A673 (cell line): ENCODE measurements at regions not wholly inside any gene's neighbourhood (a gene's known extent, or its start where the extent isn't known, plus 50 kb on each side); places are given as distances from the start of the nearest gene placed in this dataset.

Experiments
- BruUV-seq: library from RNA; stranded (reverse); fragments of 400-500 nt; replicated peaks from 2 replicates; lab custom pipeline; 2021; lab: Mats Ljungman, UMichigan
- CTCF ChIA-PET: fragments of 300-600 bp; sonication (Branson Sonifier 250); formaldehyde crosslinking; loops from one replicate; lab custom pipeline; 2022; ENCODE audit warnings: antibody characterized with exemption; lab: Charles Lee
- POLR2A ChIA-PET: fragments of 300-600 bp; sonication (Branson Sonifier 250); formaldehyde crosslinking; loops from one replicate; lab custom pipeline; 2022; ENCODE audit warnings: antibody characterized with exemption; ENCODE audit not compliant: low non-redundant PET; lab: Charles Lee
- DNase-seq: peaks from one replicate; pipeline ENCODE4 v3.0.0-alpha.2; 2015; ENCODE audit warnings: low spot score
- H3K27ac ChIP-seq: fragments of 200-600 bp; sonication (generic); 2 replicates; pipeline ENCODE4 v1.5.1; 2016; ENCODE audit warnings: mixed run types, low read depth, mild to moderate bottlenecking, mixed read lengths, antibody characterized with exemption, low read length; ENCODE audit not compliant: poor library complexity, severe bottlenecking
- H3K27me3 ChIP-seq: fragments of 200-600 bp; sonication (generic); replicated peaks from 2 replicates; pipeline ENCODE4 v1.6.1; 2017; ENCODE audit warnings: mixed run types, low read depth, mild to moderate bottlenecking, mixed read lengths, antibody characterized with exemption, low read length; ENCODE audit not compliant: insufficient read depth, poor library complexity
- H3K36me3 ChIP-seq: fragments of 200-600 bp; sonication (generic); 2 replicates; pipeline ENCODE4 v1.6.1; 2016; ENCODE audit warnings: mixed run types, mild to moderate bottlenecking, mixed read lengths, antibody characterized with exemption, low read length; ENCODE audit not compliant: insufficient read depth, poor library complexity, severe bottlenecking
- H3K4me1 ChIP-seq: fragments of 200-600 bp; sonication (generic); 2 replicates; pipeline ENCODE4 v1.6.1; 2017; ENCODE audit warnings: mixed run types, mild to moderate bottlenecking, mixed read lengths, antibody characterized with exemption, low read length; ENCODE audit not compliant: insufficient read depth, poor library complexity, severe bottlenecking
- H3K4me3 ChIP-seq: fragments of 200-600 bp; sonication (generic); 2 replicates; pipeline ENCODE4 v1.5.1; 2016; ENCODE audit warnings: low read depth, mixed run types, mild to moderate bottlenecking, mixed read lengths, low read length; ENCODE audit not compliant: poor library complexity, severe bottlenecking
- H3K9me3 ChIP-seq: fragments of 200-600 bp; sonication (generic); 2 replicates; pipeline ENCODE4 v1.6.1; 2016; ENCODE audit warnings: mixed run types, low read depth, mild to moderate bottlenecking, mixed read lengths, antibody characterized with exemption, low read length; ENCODE audit not compliant: poor library complexity, severe bottlenecking
- EZH2 ChIP-seq: fragments of 200-600 bp; sonication (generic); IDR thresholded peaks from 2 replicates; pipeline ENCODE4 v1.6.1; 2017; ENCODE audit warnings: borderline replicate concordance, low read depth, mild to moderate bottlenecking, mixed read lengths, antibody characterized with exemption, low read length; ENCODE audit not compliant: poor library complexity, severe bottlenecking
- intact Hi-C: fragments of 100-400 bp; cut with micrococcal nuclease; formaldehyde crosslinking; loops from one replicate; pipeline ENCODE4 v1.10.0; 2022; ENCODE audit not compliant: unreplicated experiment
- TF ChIP-seq, protein P1 (sequence below): fragments of 300-800, 200-600 bp; sonication (generic); conservative IDR thresholded peaks from 2 replicates; pipeline ENCODE4 v1.5.1; 2017; ENCODE audit warnings: low read depth, mild to moderate bottlenecking, antibody characterized with exemption, low read length, moderate library complexity, mixed read lengths

- ChIA-PET CTCF (no interaction called here), POLR2A (no interaction called here)
- Histone ChIP-seq H3K27me3 (no peaks in the 10 kb centered on the region), H3K4me3 (no peak overlapping the region), H3K27ac (no peak overlapping the region), H3K4me1 (no peaks in the 10 kb centered on the region), H3K9me3 (peaks cover 17% of the 10 kb centered on the region), H3K36me3 (no peaks in the 10 kb centered on the region)
- no peak for DNase-seq
- BruUV-seq, result no TSS peak
- intact Hi-C loops, result no loop called here
- no peak for TF ChIP-seq EZH2
- TF ChIP-seq, protein P1, sequence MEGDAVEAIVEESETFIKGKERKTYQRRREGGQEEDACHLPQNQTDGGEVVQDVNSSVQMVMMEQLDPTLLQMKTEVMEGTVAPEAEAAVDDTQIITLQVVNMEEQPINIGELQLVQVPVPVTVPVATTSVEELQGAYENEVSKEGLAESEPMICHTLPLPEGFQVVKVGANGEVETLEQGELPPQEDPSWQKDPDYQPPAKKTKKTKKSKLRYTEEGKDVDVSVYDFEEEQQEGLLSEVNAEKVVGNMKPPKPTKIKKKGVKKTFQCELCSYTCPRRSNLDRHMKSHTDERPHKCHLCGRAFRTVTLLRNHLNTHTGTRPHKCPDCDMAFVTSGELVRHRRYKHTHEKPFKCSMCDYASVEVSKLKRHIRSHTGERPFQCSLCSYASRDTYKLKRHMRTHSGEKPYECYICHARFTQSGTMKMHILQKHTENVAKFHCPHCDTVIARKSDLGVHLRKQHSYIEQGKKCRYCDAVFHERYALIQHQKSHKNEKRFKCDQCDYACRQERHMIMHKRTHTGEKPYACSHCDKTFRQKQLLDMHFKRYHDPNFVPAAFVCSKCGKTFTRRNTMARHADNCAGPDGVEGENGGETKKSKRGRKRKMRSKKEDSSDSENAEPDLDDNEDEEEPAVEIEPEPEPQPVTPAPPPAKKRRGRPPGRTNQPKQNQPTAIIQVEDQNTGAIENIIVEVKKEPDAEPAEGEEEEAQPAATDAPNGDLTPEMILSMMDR, result no peak
Observed at GRCh38 chr10:31679936-31680335, 248.7 kb downstream of the ARHGAP12 start.

DNA sequence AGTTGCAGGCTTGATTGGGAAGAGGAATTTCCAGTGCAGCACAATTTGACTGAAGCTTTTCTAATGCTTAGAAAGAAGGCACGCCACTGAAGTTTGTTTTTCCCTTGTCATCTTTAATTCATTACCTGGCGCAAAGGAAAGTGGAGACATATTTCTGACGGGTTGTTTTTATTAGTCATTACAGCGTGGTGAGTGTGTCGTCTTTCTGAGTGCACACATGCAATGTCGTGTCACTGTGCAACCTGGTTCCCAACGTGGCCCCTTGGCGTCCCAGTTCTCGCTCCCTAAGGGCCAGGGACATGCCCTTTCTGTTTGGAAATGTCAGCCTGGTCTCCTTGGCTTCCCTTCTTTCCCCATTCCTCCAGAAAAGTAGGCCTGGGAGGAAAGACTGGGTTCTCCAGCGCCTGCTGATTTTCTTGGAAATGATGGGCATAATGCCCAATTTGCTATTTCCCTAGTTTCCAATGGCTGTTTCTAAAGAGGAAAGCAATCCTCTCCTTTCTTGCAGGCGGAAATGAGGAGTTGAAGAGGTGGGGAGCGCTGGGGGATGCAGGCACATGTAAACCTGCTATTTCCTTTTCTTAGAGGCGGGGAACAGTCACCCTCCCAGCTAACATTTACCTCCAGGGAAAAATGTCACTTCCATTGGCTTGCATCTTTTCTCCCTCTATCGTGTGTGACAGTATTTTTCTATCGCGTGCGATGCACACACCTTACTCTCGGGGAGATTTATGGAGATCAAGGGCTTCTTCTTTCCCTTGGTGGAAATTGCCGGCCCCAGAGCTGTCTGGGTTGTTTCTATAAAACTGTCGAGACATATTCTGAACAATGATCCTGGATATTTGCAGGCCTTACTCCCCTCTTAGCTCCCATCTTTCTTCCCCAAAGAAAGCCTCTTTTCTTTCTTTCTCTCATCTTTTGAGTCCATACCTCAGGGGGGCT is 249.8 kb downstream of the ARHGAP12 start:
- H3K27ac ChIP-seq, result no peak overlapping the region
- DNase-seq, result no peak
- no peaks in the 10 kb centered on the region for H3K36me3 ChIP-seq
- no peak for TF ChIP-seq EZH2
- TF ChIP-seq, protein P1, result no peak
- no peaks in the 10 kb centered on the region for H3K4me1 ChIP-seq
- ChIA-PET POLR2A (no interaction called here), CTCF (no interaction called here)
- H3K9me3 ChIP-seq, result peaks cover 16% of the 10 kb centered on the region
- BruUV-seq, result no TSS peak
- intact Hi-C loops, result no loop called here
- no peaks in the 10 kb centered on the region for H3K27me3 ChIP-seq
- H3K4me3 ChIP-seq, result no peak overlapping the region

- H3K27ac ChIP-seq, result no peak overlapping the region
- ChIA-PET POLR2A (no interaction called here), CTCF (no interaction called here)
- no peaks in the 10 kb centered on the region for H3K36me3 ChIP-seq
- H3K4me1 ChIP-seq, result no peaks in the 10 kb centered on the region
- no peak overlapping the region for H3K4me3 ChIP-seq
- H3K27me3 ChIP-seq, result no peaks in the 10 kb centered on the region
- DNase-seq, result no peak
- TF ChIP-seq EZH2, result no peak
- TF ChIP-seq, protein P1, result no peak
- intact Hi-C loops, result no loop called here
- no TSS peak for BruUV-seq
- H3K9me3 ChIP-seq, result peaks cover 9% of the 10 kb centered on the region
Observed at GRCh38 chr10:31678139-31678536, 250.5 kb downstream of the ARHGAP12 start.
